ENCODE measurements at regions not wholly inside any gene's neighbourhood (a gene's known extent, or its start where the extent isn't known, plus 50 kb on each side); places are given as distances from the start of the nearest gene placed in this dataset.

GRCh38 chr13:42722883-42723539, 58.4 kb upstream of the FAM216B start:
- H3K4me1 ChIP-seq = no peaks in the 10 kb centered on the region
- H3K27me3 Mint-ChIP-seq (ENCODE audit: insufficient read depth, unreplicated experiment) = peaks cover 16% of the 10 kb centered on the region
- no peaks in the 10 kb centered on the region for H3K36me3 ChIP-seq (ENCODE audit: control insufficient read depth, insufficient read depth, low read length)
- peaks cover 1% of the 10 kb centered on the region; the same call in 1 of the 2 replicates for H3K27me3 ChIP-seq (replicated peaks; ENCODE audit: control insufficient read depth, insufficient read depth, low read length)
- DNase-seq = no peak
- ChIA-PET POLR2A (no interaction called here), CTCF (no interaction called here)
- no peaks in the 10 kb centered on the region for H3K9me3 ChIP-seq
- no TSS peak for BruUV-seq (replicated peaks)
- no peaks in the 10 kb centered on the region for H3K4me1 Mint-ChIP-seq (ENCODE audit: low read depth, unreplicated experiment)
- intact Hi-C loops (cut with micrococcal nuclease; ENCODE audit: unreplicated experiment) = no loop called here
- H3K4me3 Mint-ChIP-seq (ENCODE audit: unreplicated experiment) = no peak overlapping the region
- H3K36me3 Mint-ChIP-seq (ENCODE audit: insufficient read depth, unreplicated experiment) = no peaks in the 10 kb centered on the region
- peaks cover 9% of the 10 kb centered on the region for H3K9me3 Mint-ChIP-seq (ENCODE audit: unreplicated experiment)
- no peak overlapping the region for H3K27ac Mint-ChIP-seq (ENCODE audit: unreplicated experiment)
- TF ChIP-seq CTCF (IDR thresholded peaks at IDR 0.05; ENCODE audit: insufficient read depth in 1 of 2, low read depth in 1 of 2, low read length in 1 of 2, severe bottlenecking in 1 of 2, unreplicated experiment in 1 of 2) = no peak
- H3K4me3 ChIP-seq (ENCODE audit: low read depth, low read length) = no peak overlapping the region

GRCh38 chr13:42728507-42729180, 52.7 kb upstream of the FAM216B start:
- Mint-ChIP-seq H3K27ac (ENCODE audit: unreplicated experiment) (no peak overlapping the region), H3K4me3 (ENCODE audit: unreplicated experiment) (no peak overlapping the region), H3K4me1 (ENCODE audit: low read depth, unreplicated experiment) (no peaks in the 10 kb centered on the region), H3K9me3 (ENCODE audit: unreplicated experiment) (peaks cover 9% of the 10 kb centered on the region), H3K36me3 (ENCODE audit: insufficient read depth, unreplicated experiment) (no peaks in the 10 kb centered on the region), H3K27me3 (ENCODE audit: insufficient read depth, unreplicated experiment) (peaks cover 7% of the 10 kb centered on the region)
- Histone ChIP-seq H3K4me1 (no peaks in the 10 kb centered on the region), H3K36me3 (ENCODE audit: control insufficient read depth, insufficient read depth, low read length) (no peaks in the 10 kb centered on the region), H3K9me3 (no peaks in the 10 kb centered on the region), H3K4me3 (ENCODE audit: low read depth, low read length) (no peak overlapping the region), H3K27me3 (replicated peaks; ENCODE audit: control insufficient read depth, insufficient read depth, low read length) (peaks cover 2% of the 10 kb centered on the region; the same call in 1 of the 2 replicates)
- CTCF ChIA-PET = no interaction called here
- no peak for TF ChIP-seq CTCF (IDR thresholded peaks at IDR 0.05; ENCODE audit: insufficient read depth in 1 of 2, low read depth in 1 of 2, low read length in 1 of 2, severe bottlenecking in 1 of 2, unreplicated experiment in 1 of 2)
- POLR2A ChIA-PET = no interaction called here
- DNase-seq = no peak
- BruUV-seq (replicated peaks) = no TSS peak
- intact Hi-C loops (cut with micrococcal nuclease; ENCODE audit: unreplicated experiment) = no loop called here

GRCh38 chr13:42729857-42730402, 51.5 kb upstream of the FAM216B start:
- no TSS peak for BruUV-seq (replicated peaks)
- TF ChIP-seq CTCF (IDR thresholded peaks at IDR 0.05; ENCODE audit: insufficient read depth in 1 of 2, low read depth in 1 of 2, low read length in 1 of 2, severe bottlenecking in 1 of 2, unreplicated experiment in 1 of 2) = no peak
- Mint-ChIP-seq H3K36me3 (ENCODE audit: insufficient read depth, unreplicated experiment) (no peaks in the 10 kb centered on the region), H3K9me3 (ENCODE audit: unreplicated experiment) (peaks cover 9% of the 10 kb centered on the region), H3K27me3 (ENCODE audit: insufficient read depth, unreplicated experiment) (peaks cover 11% of the 10 kb centered on the region), H3K4me3 (ENCODE audit: unreplicated experiment) (no peak overlapping the region), H3K27ac (ENCODE audit: unreplicated experiment) (no peak overlapping the region), H3K4me1 (ENCODE audit: low read depth, unreplicated experiment) (no peaks in the 10 kb centered on the region)
- Histone ChIP-seq H3K9me3 (no peaks in the 10 kb centered on the region), H3K36me3 (ENCODE audit: control insufficient read depth, insufficient read depth, low read length) (no peaks in the 10 kb centered on the region), H3K27me3 (replicated peaks; ENCODE audit: control insufficient read depth, insufficient read depth, low read length) (peaks cover 2% of the 10 kb centered on the region; the same call in 1 of the 2 replicates), H3K4me3 (ENCODE audit: low read depth, low read length) (no peak overlapping the region), H3K4me1 (no peaks in the 10 kb centered on the region)
- DNase-seq = no peak
- intact Hi-C loops (cut with micrococcal nuclease; ENCODE audit: unreplicated experiment) = no loop called here
- CTCF ChIA-PET = no interaction called here
- POLR2A ChIA-PET = no interaction called here

Measured in Caco-2 (cell line).